GM23338 (cell line): ENCODE measurements at regions not wholly inside any gene's neighbourhood (a gene's known extent, or its start where the extent isn't known, plus 50 kb on each side); places are given as distances from the start of the nearest gene placed in this dataset.

ENCODE experiments used
- CTCF ChIP-seq, 2 experiments: fragments of 200-600 bp in 1 of 2; sonication (generic) in 1 of 2; conservative IDR thresholded peaks; 2 replicates each; pipeline versions ENCODE4 v1.5.1 to v1.6.1; 2016 to 2017; ENCODE audit warnings: antibody characterized with exemption in 2 of 2, low read depth in 2 of 2, mild to moderate bottlenecking in 2 of 2, moderate library complexity in 1 of 2
- EZH2 ChIP-seq: fragments of 200-600 bp; sonication (generic); IDR thresholded peaks from one replicate; pipeline ENCODE4 v1.8.0; 2017; ENCODE audit warnings: antibody characterized with exemption, mild to moderate bottlenecking, low read depth; ENCODE audit not compliant: unreplicated experiment
- EZH2phosphoT487 ChIP-seq: fragments of 200-600 bp; sonication (generic); IDR thresholded peaks from one replicate; pipeline ENCODE4 v1.8.1; 2018; ENCODE audit warnings: antibody characterized with exemption; ENCODE audit not compliant: unreplicated experiment
- JUNB ChIP-seq: IDR thresholded peaks from one replicate; pipeline ENCODE4 v1.6.1; 2016; ENCODE audit warnings: antibody characterized with exemption; ENCODE audit not compliant: unreplicated experiment
- POLR2AphosphoS5 ChIP-seq: IDR thresholded peaks from 2 replicates; pipeline ENCODE4 v1.6.1; 2016; ENCODE audit warnings: antibody characterized with exemption, low read depth
- STAT1 ChIP-seq: IDR thresholded peaks from one replicate; pipeline ENCODE4 v1.6.1; 2016; ENCODE audit warnings: antibody characterized with exemption; ENCODE audit not compliant: unreplicated experiment
- ZNF114 ChIP-seq: fragments of 250-450 bp; sonication (Bioruptor Pico); IDR thresholded peaks from 2 replicates; pipeline ENCODE4 v1.5.0; 2020; ENCODE audit warnings: mild to moderate bottlenecking, moderate library complexity
- TF ChIP-seq, protein P1 (sequence below): IDR thresholded peaks from one replicate; pipeline ENCODE4 v1.6.1; 2018; ENCODE audit warnings: antibody characterized with exemption; ENCODE audit not compliant: unreplicated experiment

- no peak for TF ChIP-seq CTCF (conservative IDR thresholded peaks at IDR 0.05; ENCODE audit: low read depth in 2 of 2)
- no peak for TF ChIP-seq POLR2AphosphoS5
- TF ChIP-seq JUNB: no peak
- no peak for TF ChIP-seq EZH2
- TF ChIP-seq ZNF114: no peak
- TF ChIP-seq EZH2phosphoT487: no peak
- TF ChIP-seq, protein P1, sequence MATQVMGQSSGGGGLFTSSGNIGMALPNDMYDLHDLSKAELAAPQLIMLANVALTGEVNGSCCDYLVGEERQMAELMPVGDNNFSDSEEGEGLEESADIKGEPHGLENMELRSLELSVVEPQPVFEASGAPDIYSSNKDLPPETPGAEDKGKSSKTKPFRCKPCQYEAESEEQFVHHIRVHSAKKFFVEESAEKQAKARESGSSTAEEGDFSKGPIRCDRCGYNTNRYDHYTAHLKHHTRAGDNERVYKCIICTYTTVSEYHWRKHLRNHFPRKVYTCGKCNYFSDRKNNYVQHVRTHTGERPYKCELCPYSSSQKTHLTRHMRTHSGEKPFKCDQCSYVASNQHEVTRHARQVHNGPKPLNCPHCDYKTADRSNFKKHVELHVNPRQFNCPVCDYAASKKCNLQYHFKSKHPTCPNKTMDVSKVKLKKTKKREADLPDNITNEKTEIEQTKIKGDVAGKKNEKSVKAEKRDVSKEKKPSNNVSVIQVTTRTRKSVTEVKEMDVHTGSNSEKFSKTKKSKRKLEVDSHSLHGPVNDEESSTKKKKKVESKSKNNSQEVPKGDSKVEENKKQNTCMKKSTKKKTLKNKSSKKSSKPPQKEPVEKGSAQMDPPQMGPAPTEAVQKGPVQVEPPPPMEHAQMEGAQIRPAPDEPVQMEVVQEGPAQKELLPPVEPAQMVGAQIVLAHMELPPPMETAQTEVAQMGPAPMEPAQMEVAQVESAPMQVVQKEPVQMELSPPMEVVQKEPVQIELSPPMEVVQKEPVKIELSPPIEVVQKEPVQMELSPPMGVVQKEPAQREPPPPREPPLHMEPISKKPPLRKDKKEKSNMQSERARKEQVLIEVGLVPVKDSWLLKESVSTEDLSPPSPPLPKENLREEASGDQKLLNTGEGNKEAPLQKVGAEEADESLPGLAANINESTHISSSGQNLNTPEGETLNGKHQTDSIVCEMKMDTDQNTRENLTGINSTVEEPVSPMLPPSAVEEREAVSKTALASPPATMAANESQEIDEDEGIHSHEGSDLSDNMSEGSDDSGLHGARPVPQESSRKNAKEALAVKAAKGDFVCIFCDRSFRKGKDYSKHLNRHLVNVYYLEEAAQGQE: no peak
- no peak for TF ChIP-seq STAT1
Observed at GRCh38 chr5:89399548-89399947, 516.6 kb upstream of the MEF2C start.
